ENCODE measurements at regions not wholly inside any gene's neighbourhood (a gene's known extent, or its start where the extent isn't known, plus 50 kb on each side); places are given as distances from the start of the nearest gene placed in this dataset.
"Not testable (repeated sequence)": the region's sequence is repeated elsewhere in the genome, so short reads cannot be mapped to it uniquely, and the experiment has no call there.

DNA sequence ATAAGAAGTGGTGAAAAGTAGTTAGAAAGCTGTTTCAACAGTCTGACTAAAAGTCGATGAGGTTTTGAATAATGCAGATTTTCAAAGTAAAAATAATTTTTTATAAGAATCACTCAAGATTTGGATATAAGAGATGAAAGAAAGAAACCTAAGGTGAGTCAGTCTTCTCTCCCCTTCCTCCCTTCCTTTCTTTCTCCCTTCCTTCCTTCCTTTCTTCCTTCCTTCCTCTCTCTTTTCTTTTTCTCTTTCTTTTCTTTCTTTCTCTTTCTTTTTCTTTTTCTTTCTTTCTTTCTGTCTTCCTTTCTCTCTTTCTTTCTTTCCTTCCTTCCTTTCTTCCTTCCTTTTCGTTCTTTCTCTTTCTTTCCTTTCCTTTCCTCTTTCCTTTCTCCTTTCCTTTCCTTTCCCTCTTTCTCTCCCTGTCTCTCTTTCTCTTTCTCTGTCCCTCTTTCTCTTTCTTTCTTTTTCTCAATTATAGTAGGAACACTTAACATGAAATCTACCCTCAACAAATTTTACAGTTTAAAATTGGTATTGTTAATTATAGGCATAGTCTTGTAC, 308.6 kb downstream of the ARL4A start:
- Mint-ChIP-seq H3K4me3 (no peak overlapping the region), H3K4me1 (no peaks in the 10 kb centered on the region), H3K27ac (ENCODE audit: low read depth) (no peak overlapping the region), H3K9me3 (peaks cover 7% of the 10 kb centered on the region), H3K27me3 (no peaks in the 10 kb centered on the region), H3K36me3 (ENCODE audit: insufficient read depth) (peaks cover 3% of the 10 kb centered on the region)
- DNase-seq (ENCODE audit: low spot score in 2 of 2) (no peak), ATAC-seq (replicated peaks; ENCODE audit: extremely low read depth, poor library complexity, severe bottlenecking) (no peak)

DNA sequence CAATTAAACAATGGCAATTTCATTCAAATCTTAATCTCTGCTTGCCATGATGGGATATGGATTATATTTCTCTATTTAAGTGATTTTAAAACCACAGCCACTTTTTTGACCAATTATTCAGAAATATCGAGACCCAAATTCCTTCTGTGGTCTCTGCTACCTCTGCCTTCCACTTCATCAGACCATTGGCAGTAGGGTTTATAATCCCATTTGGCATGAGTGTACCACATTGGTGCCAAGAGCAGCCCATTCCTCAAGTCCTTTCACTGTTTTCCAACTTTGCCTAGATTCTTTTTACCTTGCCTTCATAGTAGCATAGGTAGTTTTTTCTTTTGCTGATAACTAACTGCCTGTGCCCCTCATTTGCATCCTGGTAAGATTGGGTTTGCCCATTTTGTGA, 319.9 kb downstream of the ARL4A start:
- H3K27me3 Mint-ChIP-seq, result peaks cover 29% of the 10 kb centered on the region
- no peaks in the 10 kb centered on the region for H3K4me1 Mint-ChIP-seq
- H3K4me3 Mint-ChIP-seq, result no peak overlapping the region
- ATAC-seq (replicated peaks; ENCODE audit: extremely low read depth, poor library complexity, severe bottlenecking) (no peak), DNase-seq (ENCODE audit: low spot score in 2 of 2) (no peak)
- H3K9me3 Mint-ChIP-seq, result peaks cover 11% of the 10 kb centered on the region
- H3K36me3 Mint-ChIP-seq (ENCODE audit: insufficient read depth), result peaks cover 3% of the 10 kb centered on the region
- H3K27ac Mint-ChIP-seq (ENCODE audit: low read depth), result no peak overlapping the region

DNA sequence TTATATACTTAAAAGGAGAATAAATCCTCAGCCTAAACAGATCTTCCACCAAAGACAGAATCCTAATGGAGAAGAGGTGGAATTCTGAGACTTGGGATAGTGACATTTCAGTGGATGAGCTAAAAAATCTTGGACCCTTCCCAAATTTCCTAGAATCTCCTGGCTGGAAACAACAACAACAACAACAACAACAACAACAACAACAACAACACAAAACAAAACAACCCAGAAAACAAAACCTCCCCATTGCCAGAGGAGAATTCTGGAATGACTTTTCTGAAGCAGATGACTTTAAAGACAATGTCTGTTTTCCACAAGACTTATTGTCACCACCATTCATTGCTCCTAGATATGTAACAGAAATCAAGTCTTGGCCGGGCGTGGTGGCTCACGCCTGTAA, 322.1 kb downstream of the ARL4A start:
- H3K27ac Mint-ChIP-seq (ENCODE audit: low read depth), result no peak overlapping the region
- peaks cover 29% of the 10 kb centered on the region for H3K27me3 Mint-ChIP-seq
- ATAC-seq (replicated peaks; ENCODE audit: extremely low read depth, poor library complexity, severe bottlenecking) (no peak), DNase-seq (ENCODE audit: low spot score in 2 of 2) (no peak)
- no peaks in the 10 kb centered on the region for H3K4me1 Mint-ChIP-seq
- no peak overlapping the region for H3K4me3 Mint-ChIP-seq
- peaks cover 11% of the 10 kb centered on the region for H3K9me3 Mint-ChIP-seq
- peaks cover 3% of the 10 kb centered on the region for H3K36me3 Mint-ChIP-seq (ENCODE audit: insufficient read depth)

DNA sequence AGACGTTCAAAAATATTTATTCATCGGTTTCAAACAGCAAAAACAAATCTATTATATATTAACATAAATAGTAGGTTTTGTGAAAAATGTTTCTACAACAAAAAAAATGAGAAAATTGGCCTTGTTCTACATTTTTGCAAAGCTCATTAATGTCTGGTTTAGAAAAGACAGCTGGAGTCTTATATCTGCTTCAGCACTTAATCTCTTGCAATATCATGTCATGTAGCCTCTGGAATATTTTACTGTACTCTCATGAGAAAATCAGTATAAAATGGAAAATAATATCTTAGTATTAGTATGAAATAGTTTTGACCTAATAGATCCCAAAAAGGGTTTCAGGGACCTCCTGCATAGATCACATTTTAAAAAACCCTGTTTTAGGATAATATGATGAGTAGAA, 326.6 kb downstream of the ARL4A start:
- ATAC-seq (replicated peaks; ENCODE audit: extremely low read depth, poor library complexity, severe bottlenecking) (no peak), DNase-seq (ENCODE audit: low spot score in 2 of 2) (no peak)
- Mint-ChIP-seq H3K4me1 (no peaks in the 10 kb centered on the region), H3K4me3 (no peak overlapping the region), H3K36me3 (ENCODE audit: insufficient read depth) (peaks cover 3% of the 10 kb centered on the region), H3K27me3 (peaks cover 9% of the 10 kb centered on the region), H3K27ac (ENCODE audit: low read depth) (no peak overlapping the region), H3K9me3 (peaks cover 11% of the 10 kb centered on the region)

DNA sequence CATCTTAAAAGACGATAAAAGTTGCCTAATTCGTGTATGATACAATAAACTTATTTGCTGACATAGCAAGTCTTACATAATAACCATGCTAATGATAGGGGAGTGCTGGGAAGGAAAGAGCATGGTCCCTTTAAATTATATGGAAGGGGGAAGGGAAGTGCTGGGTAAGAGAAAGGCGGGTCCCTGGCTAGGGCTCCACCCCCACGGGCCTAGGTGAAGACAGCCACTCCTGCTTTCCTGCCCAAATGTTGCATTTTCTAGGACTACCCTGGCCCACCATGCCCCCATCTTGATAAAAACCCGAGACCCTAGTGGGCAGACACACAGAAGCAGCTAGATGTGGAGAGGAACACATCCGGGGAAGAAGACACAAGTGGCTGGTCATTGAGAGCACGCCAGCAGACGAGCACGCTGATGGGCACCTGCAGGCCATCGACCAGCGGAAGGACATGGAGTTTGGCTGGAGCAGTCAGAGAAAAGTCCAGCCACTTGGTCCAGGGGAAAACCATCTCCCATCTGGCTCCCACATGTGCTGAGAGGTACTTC, 328.7 kb downstream of the ARL4A start:
- Mint-ChIP-seq H3K4me1 (no peaks in the 10 kb centered on the region), H3K27me3 (no peaks in the 10 kb centered on the region), H3K36me3 (ENCODE audit: insufficient read depth) (peaks cover 3% of the 10 kb centered on the region), H3K4me3 (no peak overlapping the region), H3K27ac (ENCODE audit: low read depth) (no peak overlapping the region), H3K9me3 (peaks cover 4% of the 10 kb centered on the region)
- DNase-seq (ENCODE audit: low spot score in 2 of 2), result no peak
- ATAC-seq (replicated peaks; ENCODE audit: extremely low read depth, poor library complexity, severe bottlenecking), result no peak

DNA sequence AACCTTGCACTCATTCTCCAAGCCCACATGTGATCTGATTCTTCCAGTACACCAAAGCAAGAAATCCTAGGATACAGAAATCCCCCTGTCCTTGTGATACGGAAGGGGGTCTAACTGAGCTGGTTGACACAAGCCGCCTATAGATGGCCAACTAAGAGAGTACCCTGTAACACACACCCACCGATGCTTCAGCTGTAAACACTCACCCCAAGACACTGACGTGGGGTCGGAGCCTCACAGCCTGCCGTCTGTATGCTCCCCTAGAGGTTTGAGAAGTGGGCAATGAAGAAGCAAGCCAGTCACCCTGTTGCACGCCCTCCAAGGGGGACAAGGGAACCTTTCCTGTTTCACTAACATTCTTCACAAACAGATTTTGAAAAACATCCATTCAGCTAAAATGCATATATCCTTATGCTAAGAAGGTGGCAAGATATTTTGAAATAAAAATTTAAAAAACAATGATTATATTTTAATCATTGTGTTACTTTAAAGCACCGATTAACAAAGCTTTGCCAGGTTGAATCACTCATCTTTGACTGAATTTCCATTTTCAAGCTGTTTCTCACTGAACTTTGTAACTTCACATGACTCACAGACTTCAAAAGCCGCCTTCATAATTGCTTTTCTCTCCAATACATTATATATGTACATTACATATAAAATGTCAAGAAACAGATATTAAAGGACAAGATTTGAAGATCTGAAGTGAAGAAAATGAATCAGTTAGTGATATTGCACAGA, 329.3 kb downstream of the ARL4A start:
- Mint-ChIP-seq H3K36me3 (ENCODE audit: insufficient read depth) (no peaks in the 10 kb centered on the region), H3K4me3 (no peak overlapping the region), H3K27me3 (no peaks in the 10 kb centered on the region), H3K4me1 (no peaks in the 10 kb centered on the region), H3K27ac (ENCODE audit: low read depth) (no peak overlapping the region), H3K9me3 (no peaks in the 10 kb centered on the region)
- no peak for DNase-seq (ENCODE audit: low spot score in 2 of 2)
- ATAC-seq (replicated peaks; ENCODE audit: extremely low read depth, poor library complexity, severe bottlenecking), result no peak

DNA sequence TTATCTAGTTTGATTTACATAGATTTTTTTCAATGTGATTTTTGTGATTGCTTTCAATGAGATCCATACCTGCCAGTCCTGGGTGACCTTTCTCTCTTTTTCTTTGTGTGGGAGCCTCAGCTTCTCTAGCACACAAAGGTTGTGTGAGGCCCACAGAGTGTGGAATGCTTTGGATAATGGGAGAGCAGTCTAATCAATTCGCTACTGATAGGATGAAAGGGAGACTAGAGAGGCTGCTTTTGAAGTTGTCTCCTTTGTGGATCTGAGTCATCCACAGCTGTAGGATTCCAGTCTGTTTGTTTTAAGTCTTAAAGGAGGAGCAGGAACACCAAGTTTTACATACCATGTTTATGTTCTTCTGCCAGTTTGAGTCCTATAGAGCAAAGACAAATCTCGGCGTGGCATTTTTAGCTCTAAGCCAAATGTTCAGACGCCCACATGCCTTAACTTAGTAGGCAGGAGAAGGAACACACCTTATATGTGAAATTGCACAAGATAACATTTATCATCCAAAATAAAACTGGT, 330.0 kb downstream of the ARL4A start:
- ATAC-seq (replicated peaks; ENCODE audit: extremely low read depth, poor library complexity, severe bottlenecking), result no peak
- Mint-ChIP-seq H3K9me3 (no peaks in the 10 kb centered on the region), H3K4me3 (no peak overlapping the region), H3K27me3 (no peaks in the 10 kb centered on the region), H3K27ac (ENCODE audit: low read depth) (no peak overlapping the region), H3K36me3 (ENCODE audit: insufficient read depth) (no peaks in the 10 kb centered on the region), H3K4me1 (no peaks in the 10 kb centered on the region)
- DNase-seq (ENCODE audit: low spot score in 2 of 2), result no peak

DNA sequence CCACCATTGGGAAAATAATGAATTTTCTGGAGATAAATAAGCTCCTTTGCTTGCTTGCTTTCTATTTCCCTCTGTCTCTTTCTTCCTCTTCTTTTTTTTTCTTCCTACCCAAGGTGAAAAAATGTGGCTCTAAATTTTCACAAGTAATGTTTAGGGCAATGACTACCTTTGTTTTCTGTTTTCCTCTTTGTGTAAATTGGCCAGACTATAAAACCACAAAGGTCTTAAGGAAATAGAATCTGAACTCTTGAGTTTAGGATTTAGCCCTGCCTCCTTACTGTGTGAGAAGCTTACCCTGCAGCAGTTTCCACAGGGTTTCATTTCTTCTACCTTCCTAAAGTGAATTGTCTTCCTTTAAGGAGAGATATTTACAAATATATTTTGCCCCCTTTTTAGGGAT, 330.4 kb downstream of the ARL4A start:
- DNase-seq (ENCODE audit: low spot score in 2 of 2) (no peak), ATAC-seq (replicated peaks; ENCODE audit: extremely low read depth, poor library complexity, severe bottlenecking) (no peak)

DNA sequence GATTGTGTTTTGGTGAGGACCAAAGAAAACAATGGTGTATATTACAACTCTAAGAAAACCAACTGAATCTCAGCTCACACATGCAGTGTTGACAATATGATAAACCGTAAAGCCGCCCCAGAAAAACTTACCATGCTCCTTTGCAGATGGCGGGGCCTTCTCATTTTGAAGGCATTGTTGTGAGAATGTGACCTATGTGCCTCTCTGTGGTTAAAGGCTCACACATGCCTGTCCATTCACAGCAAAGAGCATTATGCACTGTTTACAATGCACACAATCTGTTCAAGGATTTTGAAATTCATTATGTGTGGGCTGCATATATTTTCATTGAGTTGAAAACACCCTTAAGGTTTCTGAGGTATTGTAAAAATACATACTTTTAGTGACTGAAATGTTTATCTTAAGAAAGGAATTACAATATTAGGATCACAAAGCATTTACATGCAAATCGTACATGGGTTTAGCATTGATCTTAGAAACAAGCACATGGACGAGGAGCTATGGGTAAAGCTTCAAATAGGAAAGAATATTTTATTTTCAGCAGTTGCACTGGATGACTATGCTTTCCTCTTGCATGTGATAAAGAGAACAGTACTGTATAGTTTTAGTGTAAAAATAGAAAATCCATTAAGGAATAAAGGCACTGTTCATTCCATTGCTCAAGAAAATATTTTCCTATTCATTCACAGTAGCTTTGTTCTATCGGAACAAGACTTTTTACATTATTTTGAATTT, 334.3 kb downstream of the ARL4A start:
- Mint-ChIP-seq H3K9me3 (no peaks in the 10 kb centered on the region), H3K4me3 (no peak overlapping the region), H3K27me3 (no peaks in the 10 kb centered on the region), H3K27ac (ENCODE audit: low read depth) (no peak overlapping the region), H3K36me3 (ENCODE audit: insufficient read depth) (no peaks in the 10 kb centered on the region), H3K4me1 (no peaks in the 10 kb centered on the region)
- DNase-seq (ENCODE audit: low spot score in 2 of 2), result no peak
- no peak for ATAC-seq (replicated peaks; ENCODE audit: extremely low read depth, poor library complexity, severe bottlenecking)

More for the DNA sequence above, 330.4 kb downstream of the ARL4A start:
- no peaks in the 10 kb centered on the region for H3K27me3 Mint-ChIP-seq
- H3K36me3 Mint-ChIP-seq (ENCODE audit: insufficient read depth), result no peaks in the 10 kb centered on the region
- H3K4me3 Mint-ChIP-seq, result no peak overlapping the region
- no peak overlapping the region for H3K27ac Mint-ChIP-seq (ENCODE audit: low read depth)
- H3K4me1 Mint-ChIP-seq, result no peaks in the 10 kb centered on the region
- H3K9me3 Mint-ChIP-seq, result no peaks in the 10 kb centered on the region

DNA sequence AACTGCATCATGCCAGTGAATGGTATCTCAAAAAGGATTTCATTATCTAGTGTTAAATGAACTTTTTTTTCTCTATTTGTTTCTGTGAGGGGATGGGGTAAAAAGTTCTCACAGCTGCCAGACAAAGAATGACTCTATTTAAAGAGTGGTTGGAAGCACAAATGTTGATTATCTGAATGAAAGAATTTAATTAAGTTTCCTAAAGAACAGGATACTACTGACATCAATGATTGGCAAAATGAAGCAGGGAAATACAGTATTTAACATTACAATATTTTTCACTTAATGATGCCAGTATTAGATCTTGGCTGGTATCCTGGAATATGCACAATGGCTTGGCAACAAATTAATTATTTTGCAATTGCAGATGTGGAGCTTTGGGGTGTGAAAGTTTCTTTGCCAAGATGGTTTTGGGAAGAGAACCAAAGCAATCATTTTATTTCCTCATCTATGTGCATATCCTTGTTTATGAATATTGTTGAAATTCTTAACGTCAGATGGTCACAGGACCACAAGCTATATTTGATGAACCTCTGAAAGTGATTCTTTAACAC, 336.8 kb downstream of the ARL4A start:
- H3K9me3 Mint-ChIP-seq, result no peaks in the 10 kb centered on the region
- H3K4me1 Mint-ChIP-seq, result no peaks in the 10 kb centered on the region
- no peaks in the 10 kb centered on the region for H3K27me3 Mint-ChIP-seq
- ATAC-seq (replicated peaks; ENCODE audit: extremely low read depth, poor library complexity, severe bottlenecking) (no peak), DNase-seq (ENCODE audit: low spot score in 2 of 2) (no peak)
- no peak overlapping the region for H3K4me3 Mint-ChIP-seq
- H3K36me3 Mint-ChIP-seq (ENCODE audit: insufficient read depth), result no peaks in the 10 kb centered on the region
- H3K27ac Mint-ChIP-seq (ENCODE audit: low read depth), result no peak overlapping the region

DNA sequence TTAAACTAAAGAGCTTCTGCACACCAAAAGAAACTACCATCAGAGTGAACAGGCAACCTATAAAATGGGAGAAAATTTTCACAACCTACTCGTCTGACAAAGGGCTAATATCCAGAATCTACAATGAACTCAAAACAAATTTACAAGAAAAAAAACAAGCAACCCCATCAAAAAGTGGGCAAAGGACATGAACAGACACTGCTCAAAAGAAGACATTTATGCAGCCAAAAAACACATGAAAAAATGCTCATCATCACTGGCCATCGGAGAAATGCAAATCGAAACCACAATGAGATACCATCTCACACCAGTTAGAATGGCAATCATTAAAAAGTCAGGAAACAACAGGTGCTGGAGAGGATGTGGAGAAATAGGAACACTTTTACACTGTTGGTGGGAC, 337.6 kb downstream of the ARL4A start:
- DNase-seq (ENCODE audit: low spot score in 2 of 2); H3K27ac Mint-ChIP-seq (ENCODE audit: low read depth); H3K36me3 Mint-ChIP-seq (ENCODE audit: insufficient read depth); H3K9me3 Mint-ChIP-seq; ATAC-seq (replicated peaks; ENCODE audit: extremely low read depth, poor library complexity, severe bottlenecking); H3K4me3 Mint-ChIP-seq; H3K27me3 Mint-ChIP-seq; H3K4me1 Mint-ChIP-seq: not testable (repeated sequence)

DNA sequence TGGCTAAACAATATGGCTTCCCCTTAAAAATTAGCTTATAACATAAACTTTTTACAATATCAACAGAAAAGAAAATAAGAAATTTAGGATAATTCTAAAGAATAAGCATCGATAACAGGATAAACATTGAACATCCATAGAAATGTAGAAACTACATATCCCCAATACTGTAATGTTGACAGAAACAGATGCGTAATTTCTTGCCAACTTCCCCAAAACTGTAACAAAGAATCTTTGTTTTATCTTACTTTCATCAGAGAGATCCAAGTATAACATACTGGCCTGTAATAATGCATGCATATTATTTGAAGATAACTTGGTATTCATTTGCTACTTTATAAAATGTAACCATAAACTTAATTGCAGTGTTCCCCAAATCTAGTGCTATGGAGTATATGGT, 339.9 kb downstream of the ARL4A start:
- H3K4me3 Mint-ChIP-seq, result no peak overlapping the region
- no peak overlapping the region for H3K27ac Mint-ChIP-seq (ENCODE audit: low read depth)
- H3K4me1 Mint-ChIP-seq, result no peaks in the 10 kb centered on the region
- H3K9me3 Mint-ChIP-seq, result no peaks in the 10 kb centered on the region
- no peak for DNase-seq (ENCODE audit: low spot score in 2 of 2)
- no peaks in the 10 kb centered on the region for H3K36me3 Mint-ChIP-seq (ENCODE audit: insufficient read depth)
- H3K27me3 Mint-ChIP-seq, result no peaks in the 10 kb centered on the region
- no peak for ATAC-seq (replicated peaks; ENCODE audit: extremely low read depth, poor library complexity, severe bottlenecking)

All from central memory CD8-positive, alpha-beta T cell (primary cell).